ENCODE measurements at regions not wholly inside any gene's neighbourhood (a gene's known extent, or its start where the extent isn't known, plus 50 kb on each side); places are given as distances from the start of the nearest gene placed in this dataset.

GRCh38 chr12:74889563-74890236 lies 319.9 kb downstream of the KCNC2 start:
- DNase-seq (ENCODE audit: low read depth): peak; percentile 76
- H3K27me3 ChIP-seq (ENCODE audit: control insufficient read depth, insufficient read depth, low read length): no peaks in the 10 kb centered on the region
- no peak for FAIRE-seq
- H3K36me3 ChIP-seq (ENCODE audit: control insufficient read depth, insufficient read depth, low read length): no peaks in the 10 kb centered on the region
- H3K4me3 ChIP-seq (ENCODE audit: low read depth, low read length): no peak overlapping the region
- TF ChIP-seq CTCF (IDR thresholded peaks at IDR 0.05; ENCODE audit: insufficient read depth, low read length, severe bottlenecking): no peak

- DNase-seq (ENCODE audit: low read depth): peak; percentile 95
- Histone ChIP-seq H3K36me3 (ENCODE audit: control insufficient read depth, insufficient read depth, low read length) (no peaks in the 10 kb centered on the region), H3K27me3 (ENCODE audit: control insufficient read depth, insufficient read depth, low read length) (no peaks in the 10 kb centered on the region), H3K4me3 (ENCODE audit: low read depth, low read length) (no peak overlapping the region)
- FAIRE-seq: no peak
- no peak for TF ChIP-seq CTCF (IDR thresholded peaks at IDR 0.05; ENCODE audit: insufficient read depth, low read length, severe bottlenecking)
Measured at GRCh38 chr12:74890237-74890599, 319.4 kb downstream of the KCNC2 start.

- H3K27me3 ChIP-seq (ENCODE audit: control insufficient read depth, insufficient read depth, low read length): no peaks in the 10 kb centered on the region
- H3K36me3 ChIP-seq (ENCODE audit: control insufficient read depth, insufficient read depth, low read length): no peaks in the 10 kb centered on the region
- no peak for TF ChIP-seq CTCF (IDR thresholded peaks at IDR 0.05; ENCODE audit: insufficient read depth, low read length, severe bottlenecking)
- FAIRE-seq (no peak), DNase-seq (ENCODE audit: low read depth) (no peak)
- H3K4me3 ChIP-seq (ENCODE audit: low read depth, low read length): no peak overlapping the region
Measured at GRCh38 chr12:74891083-74891668, 318.5 kb downstream of the KCNC2 start.

GRCh38 chr12:74892057-74892633 lies 317.5 kb downstream of the KCNC2 start:
- no peak for DNase-seq (ENCODE audit: low read depth)
- no peak overlapping the region for H3K4me3 ChIP-seq (ENCODE audit: low read depth, low read length)
- TF ChIP-seq CTCF (IDR thresholded peaks at IDR 0.05; ENCODE audit: insufficient read depth, low read length, severe bottlenecking): no peak
- no peak for FAIRE-seq
- no peaks in the 10 kb centered on the region for H3K27me3 ChIP-seq (ENCODE audit: control insufficient read depth, insufficient read depth, low read length)
- no peaks in the 10 kb centered on the region for H3K36me3 ChIP-seq (ENCODE audit: control insufficient read depth, insufficient read depth, low read length)

- FAIRE-seq (no peak), DNase-seq (ENCODE audit: low read depth) (peak; percentile 52)
- Histone ChIP-seq H3K4me3 (ENCODE audit: low read depth, low read length) (no peak overlapping the region), H3K27me3 (ENCODE audit: control insufficient read depth, insufficient read depth, low read length) (no peaks in the 10 kb centered on the region), H3K36me3 (ENCODE audit: control insufficient read depth, insufficient read depth, low read length) (no peaks in the 10 kb centered on the region)
- TF ChIP-seq CTCF (IDR thresholded peaks at IDR 0.05; ENCODE audit: insufficient read depth, low read length, severe bottlenecking): no peak
Measured at GRCh38 chr12:74896186-74896585, 313.5 kb downstream of the KCNC2 start.

All from bronchial epithelial cell (primary cell).